ENCODE measurements at regions not wholly inside any gene's neighbourhood (a gene's known extent, or its start where the extent isn't known, plus 50 kb on each side); places are given as distances from the start of the nearest gene placed in this dataset.
"Not testable (repeated sequence)": the region's sequence is repeated elsewhere in the genome, so short reads cannot be mapped to it uniquely, and the experiment has no call there.

DNA sequence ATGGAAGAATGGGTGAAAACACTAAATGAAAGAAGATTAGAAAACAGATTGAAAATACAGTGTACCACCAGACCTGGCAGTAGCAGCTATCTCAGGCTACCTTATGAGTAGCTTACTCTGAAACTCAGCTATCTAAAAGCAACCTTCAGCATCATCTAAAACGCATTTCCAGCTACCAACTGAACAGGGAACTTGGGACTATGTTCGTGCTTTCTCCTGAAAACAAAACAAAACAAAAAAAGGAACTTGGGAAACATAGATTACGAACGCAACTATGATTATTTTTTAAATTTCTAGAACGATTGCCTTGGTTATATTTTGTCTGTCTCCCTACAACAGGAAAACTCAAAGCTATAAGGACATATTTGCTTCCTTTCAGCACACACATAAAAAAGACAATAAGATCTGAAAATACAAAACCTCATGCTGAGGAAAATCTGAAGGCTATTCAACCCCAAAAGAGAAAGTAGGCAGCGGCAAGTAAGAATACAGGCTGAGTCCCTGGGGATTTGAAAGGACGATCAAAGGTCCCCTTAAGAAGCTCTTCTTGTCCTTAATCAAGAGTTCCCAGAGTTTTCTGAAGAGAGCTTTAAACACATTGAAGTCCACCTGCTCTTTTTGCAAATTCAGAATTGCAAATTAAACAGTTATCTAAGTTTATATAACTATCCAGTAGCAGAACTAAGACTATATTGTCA, 53.4 kb downstream of the OR2K2 start:
- DNase-seq, result no peak

DNA sequence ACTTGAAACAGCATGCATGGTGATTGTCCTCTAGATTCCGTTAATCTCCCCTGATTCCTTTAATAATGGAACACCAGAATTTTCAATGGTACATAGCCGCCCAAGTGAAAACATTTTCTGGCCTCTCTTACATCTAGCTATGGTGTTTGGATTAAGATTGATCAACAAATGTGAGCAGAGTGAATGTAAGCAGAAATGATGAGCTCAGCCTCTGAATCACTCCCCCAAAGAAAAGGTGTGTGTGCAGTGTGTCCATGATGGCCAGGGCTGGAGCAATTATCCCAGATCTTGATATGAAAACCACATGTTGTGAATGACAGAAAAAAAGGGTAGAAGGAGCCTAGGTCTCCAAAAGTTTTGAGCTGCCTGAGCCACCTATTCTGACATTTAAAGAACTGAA, 55.3 kb downstream of the OR2K2 start:
- DNase-seq, result no peak

DNA sequence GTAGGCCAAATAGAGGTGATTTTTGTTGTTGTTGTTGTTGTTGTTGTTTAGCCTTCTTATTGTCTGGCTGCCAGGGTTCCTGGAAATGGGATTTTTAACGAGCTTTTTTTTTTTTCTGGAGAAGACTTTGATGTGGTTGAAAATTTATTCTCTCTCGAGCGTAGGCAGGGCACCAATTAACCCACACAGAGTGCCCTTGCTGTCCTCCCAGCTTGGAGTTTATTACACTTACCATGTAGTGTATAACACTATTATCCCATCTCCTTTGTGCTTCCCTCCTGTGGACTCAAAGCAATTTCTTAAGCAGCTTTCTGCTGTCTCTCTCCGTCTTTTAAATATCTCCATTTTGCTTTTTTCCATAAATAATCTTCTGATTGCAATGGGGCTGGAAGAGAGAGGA, 57.4 kb downstream of the OR2K2 start:
- no peak for DNase-seq

DNA sequence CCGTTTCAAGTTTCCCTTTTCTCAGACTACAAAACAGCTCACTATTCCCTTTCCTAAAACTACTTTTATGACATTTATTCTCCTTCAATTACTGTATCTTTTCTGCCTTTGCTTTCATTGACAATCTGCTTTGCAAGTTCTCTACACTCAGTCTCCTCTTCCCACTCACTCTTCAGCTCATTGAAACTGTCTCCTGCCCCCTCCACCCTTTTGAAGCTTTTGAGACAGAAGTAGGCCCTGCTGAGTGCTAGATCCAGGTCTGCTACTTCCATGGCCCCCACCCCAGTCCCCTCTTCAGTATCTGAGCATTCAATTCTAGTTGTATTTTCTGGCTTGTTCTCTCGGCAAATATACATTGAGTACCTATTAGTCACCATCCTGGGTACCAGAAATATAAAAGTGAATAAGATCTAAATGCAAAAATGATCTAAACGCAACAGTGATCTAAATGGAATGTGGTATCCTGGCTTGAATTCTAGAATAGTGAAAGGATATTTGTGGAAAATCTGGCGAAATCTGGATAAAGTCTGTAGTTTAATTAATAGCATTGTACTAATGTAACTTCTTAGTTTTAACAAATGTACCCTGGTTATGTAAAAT, 58.4 kb downstream of the OR2K2 start:
- no peak for DNase-seq

DNA sequence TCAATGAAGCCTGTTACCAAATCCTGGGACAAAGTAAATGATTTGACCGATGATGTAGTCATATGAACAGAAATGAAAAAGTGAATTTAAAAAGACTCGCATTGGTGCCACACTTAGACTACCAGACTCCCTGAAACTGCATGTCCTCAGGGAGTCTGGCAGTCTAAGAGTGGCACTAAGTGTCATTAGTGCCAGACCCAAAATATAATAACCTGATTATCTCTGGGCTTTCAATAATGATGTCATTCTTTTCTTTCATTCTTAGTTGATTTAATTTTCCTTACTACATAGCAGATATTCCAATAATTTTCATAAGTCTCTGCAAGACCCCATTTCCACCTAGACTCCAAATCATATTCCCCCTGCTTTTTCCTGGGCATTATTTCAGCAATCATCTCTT, 59.0 kb downstream of the OR2K2 start:
- no peak for DNase-seq

DNA sequence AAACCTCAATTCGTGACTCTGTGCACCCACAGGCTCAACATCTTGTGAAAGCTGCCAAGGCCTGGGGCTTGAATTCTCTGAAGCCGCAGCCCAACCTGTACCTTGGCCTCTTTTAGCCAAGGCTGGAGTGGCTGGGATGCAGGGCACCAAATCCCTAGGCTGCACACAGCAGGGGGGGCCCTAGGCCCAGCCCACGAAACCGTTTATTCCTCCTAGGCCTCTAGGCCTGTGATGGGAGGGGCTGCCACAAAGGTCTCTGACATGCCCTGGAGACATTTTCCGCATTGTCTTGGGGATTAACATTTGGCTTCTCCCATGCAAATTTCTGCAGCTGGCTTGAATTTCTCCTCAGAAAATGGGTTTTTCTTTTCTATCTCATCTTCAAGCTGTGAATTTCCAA, 64.0 kb downstream of the OR2K2 start:
- DNase-seq, result not testable (repeated sequence)

DNA sequence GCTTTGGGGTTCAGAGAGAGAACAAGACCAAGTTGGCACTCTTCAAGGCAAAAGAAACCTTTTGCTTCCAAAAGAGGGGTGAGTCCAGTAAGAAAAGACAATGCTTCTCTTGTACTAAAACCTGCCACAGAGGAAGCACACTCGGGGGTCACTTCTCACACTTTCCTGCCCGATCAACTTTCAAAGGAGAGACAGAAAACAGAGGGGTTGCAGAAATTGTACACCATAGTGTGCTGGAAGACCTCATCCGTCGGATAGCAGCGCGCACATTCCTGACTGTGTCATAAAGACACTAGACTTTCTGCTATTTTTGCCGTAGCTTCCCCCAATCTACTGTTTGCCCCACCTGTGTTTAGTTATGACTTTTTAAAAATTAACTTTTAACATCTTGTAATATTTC, 66.9 kb downstream of the OR2K2 start:
- DNase-seq, result no peak

DNA sequence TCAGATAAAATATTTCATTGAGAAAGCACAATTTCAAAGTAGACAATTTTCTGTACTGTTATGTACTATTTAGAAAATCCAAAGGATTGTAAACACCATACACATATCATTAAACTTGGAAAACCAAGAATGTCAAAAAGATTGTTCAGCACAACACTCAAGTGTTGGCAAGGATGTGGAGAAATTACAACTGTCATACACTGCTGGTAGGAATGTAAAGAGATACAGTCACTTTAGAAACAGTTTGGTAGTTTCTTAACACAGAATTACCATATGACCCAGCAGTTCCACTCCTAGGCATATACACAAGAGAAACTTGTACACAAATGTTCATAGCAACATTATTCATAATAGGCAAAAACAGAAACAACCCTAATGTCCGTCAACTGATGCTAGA, 71.2 kb downstream of the OR2K2 start:
- no peak for DNase-seq

DNA sequence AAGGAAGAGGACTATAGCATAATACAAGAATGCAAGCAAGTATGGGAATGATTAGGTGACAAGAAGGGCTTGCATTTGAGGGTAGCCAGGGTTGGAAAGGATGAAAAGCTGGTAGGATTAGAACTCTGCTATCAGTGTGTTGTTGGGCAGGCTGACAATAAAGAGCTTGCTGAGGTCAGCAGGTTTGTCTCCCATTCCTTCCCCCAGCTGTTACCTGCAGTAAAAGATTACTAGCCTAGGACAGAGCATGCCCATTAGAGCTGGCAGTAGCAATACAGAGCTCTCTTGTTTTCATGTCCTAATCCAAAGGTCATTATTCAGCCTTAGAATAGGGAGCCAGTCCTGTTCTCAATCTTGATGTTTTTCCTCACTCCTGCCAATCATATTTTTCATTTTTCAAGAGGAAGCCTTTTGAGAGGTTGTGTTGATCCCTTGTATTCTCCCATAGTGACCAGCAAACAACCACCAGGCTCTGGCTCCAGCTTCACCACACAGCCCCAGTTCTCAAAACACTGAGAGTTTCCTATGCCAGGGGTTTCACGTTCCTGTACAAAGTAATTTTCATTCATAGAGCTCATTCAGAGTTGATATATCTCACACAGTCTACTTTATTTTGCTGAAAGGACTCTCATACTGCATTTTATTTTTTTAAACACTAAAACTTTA, 71.7 kb downstream of the OR2K2 start:
- DNase-seq, result no peak

DNA sequence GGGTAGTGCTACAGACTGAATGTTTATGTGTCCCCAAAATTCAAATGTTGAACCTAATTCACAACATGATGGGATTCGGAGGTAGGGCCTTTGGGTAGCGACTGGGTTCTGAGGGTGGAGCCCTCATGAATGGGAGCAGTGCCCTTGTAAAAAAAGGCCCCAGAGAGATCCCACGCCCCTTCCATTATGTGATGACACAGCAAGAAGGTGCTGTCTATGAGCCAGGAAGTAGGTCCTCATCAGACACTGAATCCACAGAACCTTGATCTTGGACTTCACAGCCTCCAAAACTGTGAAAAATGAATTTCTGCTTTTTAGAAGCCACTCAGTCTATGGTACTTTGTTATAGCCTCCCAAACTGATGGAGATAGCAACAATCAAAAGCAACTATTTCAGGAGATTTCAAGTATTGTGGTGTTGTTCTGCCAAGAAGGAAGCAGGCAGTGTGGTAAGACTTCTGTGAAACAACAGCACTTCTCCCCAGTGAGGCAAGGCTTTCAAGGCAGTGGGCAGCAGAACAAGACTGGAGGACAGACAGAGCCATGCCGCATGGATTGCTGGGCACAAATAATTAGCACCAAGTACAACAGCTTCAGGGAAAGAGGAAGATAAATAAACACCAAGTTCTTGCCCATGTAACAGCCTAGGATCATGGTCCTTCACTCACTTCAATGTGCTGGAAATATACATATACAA, 76.1 kb downstream of the OR2K2 start:
- DNase-seq, result no peak

DNA sequence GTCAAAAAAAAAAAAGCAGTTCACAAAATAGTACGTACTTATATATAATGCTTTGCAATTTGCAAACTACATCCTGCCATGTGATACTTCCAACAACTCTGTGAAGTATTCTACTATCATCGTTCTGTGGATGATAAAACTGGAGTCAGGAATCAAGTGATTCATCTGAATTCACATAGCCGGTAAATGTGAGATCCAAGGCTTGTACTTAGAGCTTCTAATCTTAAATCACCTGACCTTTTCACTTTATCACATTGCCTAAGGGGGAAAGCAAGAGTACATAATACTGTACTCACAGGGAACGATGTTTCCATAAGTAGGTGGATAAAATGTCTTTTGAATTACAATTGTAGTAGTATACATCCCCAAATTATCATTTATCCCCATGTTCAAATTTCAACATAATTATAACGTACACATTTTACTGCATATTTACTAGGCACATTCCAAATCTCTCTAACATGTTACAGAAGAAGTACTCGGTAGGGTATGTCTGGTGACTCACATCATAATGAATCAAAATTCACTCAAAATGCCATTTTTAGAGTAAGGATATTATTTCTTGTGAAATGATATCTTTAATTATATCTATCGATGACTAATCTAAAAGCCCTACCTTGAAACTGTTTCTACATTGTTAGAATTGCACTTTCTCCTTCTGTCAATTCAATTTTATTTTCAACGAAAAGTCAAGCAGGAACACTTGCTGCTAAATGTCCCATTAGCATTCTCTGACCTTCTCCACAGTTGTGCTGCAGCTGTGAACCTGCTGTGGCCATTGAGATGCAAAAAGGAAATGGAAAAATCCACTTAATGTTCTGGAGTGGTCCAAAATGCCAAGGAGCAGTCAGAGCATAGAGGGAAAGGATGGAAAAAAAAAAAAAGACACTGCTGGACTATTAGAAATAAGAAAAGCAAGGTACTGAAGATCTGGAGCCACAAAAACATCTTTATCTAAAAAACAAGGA, 78.9 kb downstream of the OR2K2 start:
- no peak for DNase-seq

DNA sequence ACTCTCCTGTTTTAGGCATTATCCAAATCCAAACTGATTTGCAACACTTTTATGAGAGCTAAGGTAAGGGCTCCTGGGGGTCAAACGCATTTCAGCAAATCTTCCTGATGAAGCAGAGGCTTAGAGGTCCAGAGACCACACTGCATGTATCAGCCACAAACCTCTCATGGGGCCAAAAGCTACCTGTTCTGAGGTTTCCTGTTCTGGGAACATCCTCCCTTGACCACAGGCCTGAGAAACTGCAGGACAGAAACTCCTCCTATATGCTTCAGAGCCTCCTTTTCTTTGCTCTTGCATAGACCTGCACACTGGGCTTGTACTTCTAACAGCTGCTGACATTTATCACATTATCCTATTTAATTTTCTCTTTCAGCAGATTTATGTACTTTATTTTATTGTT, 92.6 kb downstream of the OR2K2 start:
- no peak for DNase-seq

DNA sequence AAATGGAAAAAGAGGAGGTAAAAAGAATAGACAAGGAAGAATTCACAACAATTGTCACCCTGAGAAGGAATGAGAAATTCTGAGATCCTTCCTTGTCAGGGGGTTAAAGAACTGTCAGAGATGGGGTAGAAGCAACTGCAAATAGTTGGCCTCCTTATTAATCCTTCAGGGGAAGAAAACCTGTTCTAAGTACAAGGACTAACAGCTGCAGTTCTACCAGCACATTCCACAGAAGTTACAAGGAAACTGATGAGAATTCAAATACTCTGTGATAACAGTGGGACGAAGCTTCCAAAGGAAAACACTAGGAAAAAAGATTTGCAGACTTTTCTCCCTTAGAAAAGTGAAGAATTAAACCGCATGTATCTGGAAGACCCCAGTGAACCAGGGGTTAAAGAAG, 93.7 kb downstream of the OR2K2 start:
- DNase-seq, result no peak

DNA sequence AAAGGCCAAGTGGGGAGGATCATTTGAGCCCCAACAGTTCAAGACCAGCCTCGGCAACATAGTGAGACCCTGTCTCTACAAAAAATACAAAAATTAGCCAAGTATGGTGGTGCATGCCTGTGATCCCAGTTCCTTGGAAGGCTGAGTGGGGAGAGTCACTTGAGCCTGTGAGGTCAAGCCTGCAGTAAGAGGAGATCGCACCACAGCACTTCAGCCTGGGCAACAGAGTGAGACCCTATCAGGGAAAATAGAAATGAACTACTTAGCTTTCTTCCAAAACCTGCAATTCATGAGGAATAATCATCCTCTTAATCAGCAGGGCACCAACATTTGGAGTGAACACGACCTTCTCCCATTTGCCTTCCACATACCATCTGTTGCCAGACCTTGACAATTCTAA, 96.1 kb downstream of the OR2K2 start:
- no peak for DNase-seq

DNA sequence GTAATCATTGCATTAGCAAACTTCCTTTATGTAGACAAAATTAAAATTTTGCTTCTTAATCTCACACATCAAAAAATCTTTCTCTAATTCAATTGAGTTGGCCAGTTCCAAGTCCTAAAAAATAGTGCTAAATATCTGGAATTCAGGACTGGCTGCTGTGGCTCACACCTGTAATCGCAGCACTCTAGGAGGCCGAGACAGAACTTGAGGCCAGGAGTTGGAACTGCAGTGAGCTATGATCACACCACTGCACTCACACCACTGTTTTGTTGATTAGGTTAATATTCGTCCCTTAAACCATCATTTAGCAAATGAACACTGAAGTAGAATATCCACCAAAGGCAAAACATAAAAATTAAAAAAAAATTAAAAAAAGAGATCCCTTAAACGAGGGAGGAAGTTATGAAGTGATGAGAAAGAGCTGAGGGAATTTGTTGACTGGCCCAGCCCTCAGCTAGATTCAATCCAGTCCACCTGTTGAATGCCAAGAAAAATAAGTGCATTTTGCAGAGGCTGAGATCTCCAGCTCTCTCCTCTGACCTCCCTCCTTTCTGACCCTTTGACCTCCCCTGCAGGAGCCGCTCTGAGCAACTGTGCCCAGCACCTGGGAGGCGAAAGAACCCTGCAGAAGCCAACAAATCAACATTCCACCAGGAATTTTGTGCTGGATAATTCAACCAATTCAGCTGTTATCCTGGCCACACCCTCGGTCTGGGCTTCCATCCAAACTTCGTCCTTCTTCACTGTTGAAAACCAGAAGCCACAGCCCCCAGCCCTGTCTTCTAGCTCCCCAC, 96.8 kb downstream of the OR2K2 start:
- no peak for DNase-seq

DNA sequence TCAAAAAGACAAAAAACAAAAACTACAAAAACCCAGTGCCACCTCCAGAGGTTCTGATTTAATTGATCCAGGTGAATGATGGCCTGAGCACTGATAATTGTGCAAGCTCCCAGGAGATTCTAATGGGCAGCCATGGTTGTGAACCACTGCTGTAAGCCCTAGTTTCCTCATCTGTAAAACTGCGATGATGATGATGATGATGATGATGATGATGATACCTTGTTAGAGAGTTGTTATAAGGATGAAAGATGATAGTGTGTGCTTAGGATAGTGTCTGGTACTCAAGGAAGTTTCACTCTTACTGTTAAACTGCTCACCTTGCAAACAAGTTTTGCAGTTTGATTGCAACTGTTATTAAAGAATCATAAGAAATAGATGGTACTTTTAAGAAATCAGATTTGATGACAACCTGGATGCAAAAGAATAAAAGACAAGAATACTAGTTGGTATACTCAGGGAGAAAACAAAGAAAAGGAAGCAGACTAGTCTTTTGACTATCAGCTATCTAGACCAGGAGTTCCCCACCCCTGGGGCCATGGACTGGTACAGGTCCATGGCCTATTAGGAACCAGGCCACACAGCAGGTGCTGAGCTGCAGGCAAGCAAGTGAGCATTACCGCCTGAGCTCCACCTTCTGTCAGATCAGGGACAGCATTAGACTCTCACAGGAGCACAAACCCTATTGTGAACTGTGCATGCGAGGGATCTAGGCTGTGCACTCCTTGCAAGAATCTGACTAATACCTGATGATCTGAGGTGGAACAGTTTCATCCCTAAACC, 98.0 kb downstream of the OR2K2 start:
- DNase-seq, result no peak

DNA sequence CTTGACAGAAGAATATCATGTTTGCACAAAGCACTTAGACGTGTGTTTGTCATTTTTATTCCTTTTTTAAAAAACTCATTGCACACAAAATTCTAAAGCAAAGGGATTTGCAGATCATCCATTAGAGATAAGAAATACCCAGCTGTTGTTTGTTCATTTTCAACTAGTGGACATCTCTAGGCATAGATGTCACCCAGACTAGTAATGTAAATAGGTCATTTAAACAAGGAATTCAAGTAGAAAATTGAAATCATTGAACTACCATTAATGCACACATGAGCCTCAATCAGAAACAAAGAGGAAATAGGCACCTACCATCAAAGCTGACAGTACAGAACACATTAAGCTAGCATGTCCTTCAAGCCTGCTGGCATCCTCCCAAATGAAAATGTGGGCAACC, 107.3 kb downstream of the OR2K2 start:
- DNase-seq, result no peak

DNA sequence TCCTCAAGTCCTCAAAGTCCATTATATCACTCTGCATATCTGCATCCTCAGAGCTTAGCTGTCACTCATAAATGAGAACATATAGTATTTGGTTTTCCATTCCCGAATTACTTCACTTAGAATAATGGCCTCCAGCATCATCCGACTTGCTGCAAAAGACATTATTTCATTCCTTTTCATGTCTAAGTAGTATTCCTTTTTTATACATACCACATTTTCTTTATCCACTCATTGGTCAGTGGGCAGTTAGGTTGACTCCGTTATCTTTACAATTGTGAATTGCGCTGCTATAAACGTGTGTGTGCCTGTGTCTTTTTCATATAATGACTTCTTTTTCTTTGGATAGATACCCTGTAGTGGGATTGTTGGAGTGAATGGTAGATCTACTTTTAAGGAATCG, 117.2 kb downstream of the OR2K2 start:
- no peak for DNase-seq

DNA sequence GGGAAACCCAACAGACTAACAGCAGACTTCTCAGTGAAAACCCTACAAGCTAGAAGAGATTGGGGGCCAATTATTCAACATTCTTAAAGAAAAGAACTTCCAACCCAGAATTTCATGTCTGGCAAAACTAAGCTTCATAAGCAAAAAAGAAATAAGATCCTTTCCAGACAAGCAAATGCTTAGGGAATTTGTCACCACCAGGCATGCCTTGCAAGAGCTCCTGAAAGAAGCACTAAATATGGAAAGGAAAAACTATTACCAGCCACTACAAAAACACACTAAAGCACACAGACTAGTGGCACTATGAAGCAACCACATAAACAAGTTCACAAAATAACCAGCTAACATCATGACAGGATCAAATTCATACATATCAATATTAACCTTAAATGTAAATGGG, 131.1 kb downstream of the OR2K2 start:
- no peak for DNase-seq

DNA sequence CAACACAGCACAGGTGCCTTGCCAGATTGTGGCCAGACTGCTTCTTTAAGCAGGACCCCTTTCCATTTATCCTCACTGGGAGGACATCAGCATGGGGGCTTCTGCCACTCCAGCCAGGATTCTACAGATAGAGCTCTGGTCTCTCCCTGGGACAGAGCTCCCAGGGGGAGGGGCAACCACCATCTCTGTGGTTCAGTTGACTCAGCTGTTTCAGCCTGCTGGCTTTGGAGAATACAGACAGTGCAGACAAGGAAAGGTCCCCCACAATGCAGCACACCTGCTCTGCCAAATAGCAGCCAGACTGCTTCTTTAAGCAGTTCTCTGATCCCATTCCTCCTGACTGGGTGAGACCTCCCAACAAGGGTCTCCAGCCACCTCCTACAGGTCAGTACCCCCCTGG, 132.8 kb downstream of the OR2K2 start:
- DNase-seq, result no peak

DNA sequence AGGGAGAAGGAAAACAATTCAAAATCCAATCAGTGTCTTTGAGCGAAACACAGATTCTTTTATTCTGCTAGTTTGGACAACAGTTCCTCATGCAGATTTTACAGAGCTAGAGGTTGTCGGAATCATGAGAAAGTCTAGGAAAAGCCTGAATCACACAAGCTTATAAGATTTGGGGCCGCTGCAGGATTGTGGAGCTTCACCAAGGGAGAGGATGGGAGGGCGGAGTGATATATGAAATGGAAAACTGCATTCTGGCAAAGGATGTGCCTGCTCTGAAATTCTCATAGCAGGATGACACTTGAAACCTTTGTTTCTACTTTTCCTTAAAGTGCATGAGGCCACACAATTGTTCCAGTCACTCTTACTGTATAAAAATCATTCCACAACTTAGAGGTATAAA, 134.3 kb downstream of the OR2K2 start:
- no peak for DNase-seq
